ENCODE measurements at regions not wholly inside any gene's neighbourhood (a gene's known extent, or its start where the extent isn't known, plus 50 kb on each side); places are given as distances from the start of the nearest gene placed in this dataset.

- DNase-seq: no peak
These were observed 182.3 kb downstream of the RDH14 start for GRCh38 chr2:18378020-18378653.

- no peak for DNase-seq
These were observed 183.5 kb downstream of the RDH14 start for GRCh38 chr2:18376936-18377335.

GRCh38 chr2:18373664-18374063 lies 186.8 kb downstream of the RDH14 start:
- no peak for DNase-seq

GRCh38 chr2:18373081-18373480 lies 187.4 kb downstream of the RDH14 start:
- DNase-seq: no peak

- no peak for DNase-seq
These were observed 187.8 kb downstream of the RDH14 start for GRCh38 chr2:18372641-18373040.

GRCh38 chr2:18369760-18370159 lies 190.7 kb downstream of the RDH14 start:
- DNase-seq: no peak

GRCh38 chr2:18368008-18368407 lies 192.4 kb downstream of the RDH14 start:
- no peak for DNase-seq

- DNase-seq: no peak
These were observed 195.1 kb downstream of the RDH14 start for GRCh38 chr2:18365342-18365741.

GRCh38 chr2:18363348-18363747 lies 197.1 kb downstream of the RDH14 start:
- no peak for DNase-seq

- DNase-seq: no peak
These were observed 197.8 kb downstream of the RDH14 start for GRCh38 chr2:18362696-18363095.

GRCh38 chr2:18357537-18357936 lies 202.9 kb downstream of the RDH14 start:
- DNase-seq: no peak

- no peak for DNase-seq
These were observed 203.8 kb downstream of the RDH14 start for GRCh38 chr2:18356676-18357075.

GRCh38 chr2:18349421-18349820 lies 211.0 kb downstream of the RDH14 start:
- DNase-seq: no peak

GRCh38 chr2:18346874-18347273 lies 213.6 kb downstream of the RDH14 start:
- no peak for DNase-seq

GRCh38 chr2:18346344-18346743 lies 214.1 kb downstream of the RDH14 start:
- no peak for DNase-seq

- DNase-seq: no peak
These were observed 214.6 kb downstream of the RDH14 start for GRCh38 chr2:18345848-18346247.

GRCh38 chr2:18342901-18343300 lies 217.6 kb downstream of the RDH14 start:
- DNase-seq: no peak

GRCh38 chr2:18339326-18339725 lies 221.1 kb downstream of the RDH14 start:
- no peak for DNase-seq

- no peak for DNase-seq
These were observed 223.5 kb downstream of the RDH14 start for GRCh38 chr2:18336975-18337374.

- DNase-seq: no peak
These were observed 228.0 kb downstream of the RDH14 start for GRCh38 chr2:18332477-18332876.

- no peak for DNase-seq
These were observed 235.3 kb downstream of the RDH14 start for GRCh38 chr2:18325118-18325517.

GRCh38 chr2:18319987-18320386 lies 240.5 kb downstream of the RDH14 start:
- DNase-seq: no peak

- no peak for DNase-seq
These were observed 243.4 kb downstream of the RDH14 start for GRCh38 chr2:18317017-18317416.

- no peak for DNase-seq
These were observed 247.6 kb downstream of the RDH14 start for GRCh38 chr2:18312818-18313217.

Measured in occipital lobe (tissue), 1 donor.